A673 (cell line): ENCODE measurements at regions not wholly inside any gene's neighbourhood (a gene's known extent, or its start where the extent isn't known, plus 50 kb on each side); places are given as distances from the start of the nearest gene placed in this dataset.

Experiments
- BruUV-seq: library from RNA; stranded (reverse); fragments of 400-500 nt; replicated peaks from 2 replicates; lab custom pipeline; 2021; lab: Mats Ljungman, UMichigan
- CTCF ChIA-PET: fragments of 300-600 bp; sonication (Branson Sonifier 250); formaldehyde crosslinking; loops from one replicate; lab custom pipeline; 2022; ENCODE audit warnings: antibody characterized with exemption; lab: Charles Lee
- POLR2A ChIA-PET: fragments of 300-600 bp; sonication (Branson Sonifier 250); formaldehyde crosslinking; loops from one replicate; lab custom pipeline; 2022; ENCODE audit warnings: antibody characterized with exemption; ENCODE audit not compliant: low non-redundant PET; lab: Charles Lee
- DNase-seq: peaks from one replicate; pipeline ENCODE4 v3.0.0-alpha.2; 2015; ENCODE audit warnings: low spot score
- H3K27ac ChIP-seq: fragments of 200-600 bp; sonication (generic); 2 replicates; pipeline ENCODE4 v1.5.1; 2016; ENCODE audit warnings: mixed run types, low read depth, mild to moderate bottlenecking, mixed read lengths, antibody characterized with exemption, low read length; ENCODE audit not compliant: poor library complexity, severe bottlenecking
- H3K27me3 ChIP-seq: fragments of 200-600 bp; sonication (generic); replicated peaks from 2 replicates; pipeline ENCODE4 v1.6.1; 2017; ENCODE audit warnings: mixed run types, low read depth, mild to moderate bottlenecking, mixed read lengths, antibody characterized with exemption, low read length; ENCODE audit not compliant: insufficient read depth, poor library complexity
- H3K36me3 ChIP-seq: fragments of 200-600 bp; sonication (generic); 2 replicates; pipeline ENCODE4 v1.6.1; 2016; ENCODE audit warnings: mixed run types, mild to moderate bottlenecking, mixed read lengths, antibody characterized with exemption, low read length; ENCODE audit not compliant: insufficient read depth, poor library complexity, severe bottlenecking
- H3K4me1 ChIP-seq: fragments of 200-600 bp; sonication (generic); 2 replicates; pipeline ENCODE4 v1.6.1; 2017; ENCODE audit warnings: mixed run types, mild to moderate bottlenecking, mixed read lengths, antibody characterized with exemption, low read length; ENCODE audit not compliant: insufficient read depth, poor library complexity, severe bottlenecking
- H3K4me3 ChIP-seq: fragments of 200-600 bp; sonication (generic); 2 replicates; pipeline ENCODE4 v1.5.1; 2016; ENCODE audit warnings: low read depth, mixed run types, mild to moderate bottlenecking, mixed read lengths, low read length; ENCODE audit not compliant: poor library complexity, severe bottlenecking
- H3K9me3 ChIP-seq: fragments of 200-600 bp; sonication (generic); 2 replicates; pipeline ENCODE4 v1.6.1; 2016; ENCODE audit warnings: mixed run types, low read depth, mild to moderate bottlenecking, mixed read lengths, antibody characterized with exemption, low read length; ENCODE audit not compliant: poor library complexity, severe bottlenecking
- CTCF ChIP-seq: fragments of 300-800, 200-600 bp; sonication (generic); conservative IDR thresholded peaks from 2 replicates; pipeline ENCODE4 v1.5.1; 2017; ENCODE audit warnings: low read depth, mild to moderate bottlenecking, antibody characterized with exemption, low read length, moderate library complexity, mixed read lengths
- EZH2 ChIP-seq: fragments of 200-600 bp; sonication (generic); IDR thresholded peaks from 2 replicates; pipeline ENCODE4 v1.6.1; 2017; ENCODE audit warnings: borderline replicate concordance, low read depth, mild to moderate bottlenecking, mixed read lengths, antibody characterized with exemption, low read length; ENCODE audit not compliant: poor library complexity, severe bottlenecking
- intact Hi-C: fragments of 100-400 bp; cut with micrococcal nuclease; formaldehyde crosslinking; loops from one replicate; pipeline ENCODE4 v1.10.0; 2022; ENCODE audit not compliant: unreplicated experiment

DNA sequence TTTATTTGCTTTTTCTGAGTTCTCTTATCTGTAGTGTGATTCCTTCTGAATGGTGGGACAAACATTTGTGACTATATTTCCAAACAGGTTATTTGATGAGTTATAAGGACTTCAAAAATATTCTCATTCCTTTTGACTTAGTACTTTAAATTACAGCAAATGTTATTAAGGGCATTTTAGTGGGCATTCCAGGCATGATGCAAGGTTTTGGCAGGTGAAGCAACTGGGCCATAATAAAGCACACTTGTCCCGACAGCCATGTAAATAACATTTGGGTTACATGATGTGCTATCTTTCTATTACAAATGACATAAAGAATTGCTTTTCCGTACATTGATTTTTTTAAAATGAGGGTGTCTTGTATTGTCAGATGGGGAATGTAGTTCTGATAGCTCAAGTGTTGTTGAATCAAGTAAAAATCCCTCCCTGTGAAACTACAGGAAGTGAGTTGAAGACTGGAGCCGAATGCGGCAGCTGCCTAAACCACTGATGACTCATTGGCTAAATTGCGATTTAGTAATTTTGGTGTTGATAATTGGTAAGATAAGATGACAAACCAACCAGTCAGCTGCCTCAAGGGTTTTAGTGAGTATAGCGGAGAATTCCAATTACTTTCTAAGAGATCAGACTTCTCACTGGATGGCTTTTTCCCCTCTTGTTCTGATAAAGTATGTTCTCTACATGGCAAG lies 231.3 kb upstream of the NPY start:
- Histone ChIP-seq H3K27me3 (no peaks in the 10 kb centered on the region), H3K36me3 (no peaks in the 10 kb centered on the region), H3K4me1 (peaks cover 9% of the 10 kb centered on the region), H3K9me3 (no peaks in the 10 kb centered on the region), H3K27ac (peak overlapping the region; percentile 33), H3K4me3 (no peak overlapping the region)
- TF ChIP-seq EZH2 (no peak), CTCF (no peak)
- intact Hi-C loops: no loop called here
- ChIA-PET POLR2A (interaction anchor here (0.7 kb wide), 1 partner anchor 10 kb away, joined by 4 read pairs; no protein-coding TSS in a partner anchor), CTCF (no interaction called here)
- BruUV-seq: no TSS peak
- peak; percentile 90 for DNase-seq

DNA sequence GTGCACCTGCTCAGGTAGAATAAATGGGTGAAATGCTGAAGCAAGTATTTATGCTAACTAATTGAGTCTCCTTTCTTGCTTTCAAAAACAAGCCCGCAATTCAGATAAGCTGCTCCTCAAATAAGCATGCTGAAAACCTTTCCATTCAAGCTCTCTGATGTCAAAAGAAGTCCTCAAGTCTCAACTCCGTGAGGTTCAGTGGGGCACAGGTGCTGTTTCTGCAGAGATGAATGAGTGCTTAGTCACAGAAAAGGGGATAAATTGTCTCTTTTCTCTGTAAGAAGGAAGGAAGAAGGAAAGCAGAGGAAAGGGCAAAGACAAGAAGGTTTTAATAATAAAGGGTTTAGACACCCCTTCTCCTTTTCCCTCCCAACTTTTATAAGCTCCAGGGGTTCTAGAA lies 229.8 kb upstream of the NPY start:
- Histone ChIP-seq H3K4me3 (no peak overlapping the region), H3K36me3 (no peaks in the 10 kb centered on the region), H3K27ac (no peak overlapping the region), H3K27me3 (no peaks in the 10 kb centered on the region), H3K9me3 (no peaks in the 10 kb centered on the region), H3K4me1 (peaks cover 9% of the 10 kb centered on the region)
- no TSS peak for BruUV-seq
- DNase-seq: no peak
- intact Hi-C loops: no loop called here
- TF ChIP-seq CTCF (no peak), EZH2 (no peak)
- POLR2A ChIA-PET: no interaction called here
- CTCF ChIA-PET: no interaction called here

DNA sequence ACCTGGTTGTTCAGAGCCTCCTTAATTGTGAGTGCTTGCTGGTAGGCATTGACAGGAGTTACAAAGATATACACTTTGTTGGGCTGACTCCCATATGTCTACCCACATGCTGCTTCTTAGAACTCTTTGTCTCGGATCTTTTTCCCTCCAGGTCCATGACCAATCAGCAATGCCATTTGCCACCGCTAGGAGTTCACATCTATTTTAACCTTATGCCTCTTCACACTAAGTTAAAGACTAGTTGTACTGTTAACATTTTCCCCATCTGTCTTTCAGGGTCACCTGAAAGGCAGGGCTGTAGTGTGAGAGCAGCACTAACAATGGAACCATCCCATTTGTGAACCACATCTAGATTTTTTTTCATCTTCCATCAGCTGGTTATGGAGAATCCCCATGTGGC lies 226.7 kb upstream of the NPY start:
- Histone ChIP-seq H3K36me3 (no peaks in the 10 kb centered on the region), H3K27ac (no peak overlapping the region), H3K4me1 (peaks cover 8% of the 10 kb centered on the region), H3K4me3 (no peak overlapping the region), H3K27me3 (no peaks in the 10 kb centered on the region), H3K9me3 (no peaks in the 10 kb centered on the region)
- CTCF ChIA-PET: no interaction called here
- POLR2A ChIA-PET: no interaction called here
- TF ChIP-seq EZH2 (no peak), CTCF (no peak; the same call in 1 of the 2 replicates)
- no TSS peak for BruUV-seq
- DNase-seq: no peak
- intact Hi-C loops: no loop called here
